HL-60 (cell line): ENCODE measurements at regions not wholly inside any gene's neighbourhood (a gene's known extent, or its start where the extent isn't known, plus 50 kb on each side); places are given as distances from the start of the nearest gene placed in this dataset.

Source experiments
- DNase-seq, 2 experiments: peaks; one replicate each; pipeline ENCODE4 v3.0.0-alpha.2; 2010 to 2020; ENCODE audit warnings: low read depth in 1 of 2, low spot score in 1 of 2
- H3K27ac ChIP-seq: fragments of 250-450 bp; sonication (Bioruptor Pico); replicated peaks from 2 replicates; pipeline ENCODE4 v1.5.1; 2020; ENCODE audit warnings: mild to moderate bottlenecking, moderate library complexity
- H3K27me3 ChIP-seq: fragments of 250-450 bp; sonication (Bioruptor Pico); 2 replicates; pipeline ENCODE4 v1.5.1; 2021; ENCODE audit warnings: mild to moderate bottlenecking, moderate library complexity; ENCODE audit not compliant: insufficient read depth, poor library complexity, severe bottlenecking
- H3K4me3 ChIP-seq: replicated peaks from 2 replicates; pipeline ENCODE4 v1.5.1; 2011; ENCODE audit warnings: mild to moderate bottlenecking, control low read depth, low read length; ENCODE audit not compliant: insufficient read depth
- GABPA ChIP-seq: IDR thresholded peaks from 2 replicates; pipeline ENCODE4 v1.6.1; 2012; ENCODE audit warnings: low read depth
- POLR2AphosphoS5 ChIP-seq: IDR thresholded peaks from 2 replicates; pipeline ENCODE4 v1.6.1; 2012; ENCODE audit warnings: low read depth
- SPI1 ChIP-seq: IDR thresholded peaks from 2 replicates; pipeline ENCODE4 v1.6.1; 2012; ENCODE audit warnings: low read depth, mild to moderate bottlenecking, borderline replicate concordance
- TF ChIP-seq, protein P1 (sequence below): IDR thresholded peaks from one replicate; pipeline ENCODE4 v1.5.1; 2011; ENCODE audit warnings: low read length, control low read depth, inconsistent platforms; ENCODE audit not compliant: insufficient read depth
- TF ChIP-seq, protein P2 (sequence below): IDR thresholded peaks from 2 replicates; pipeline ENCODE4 v1.6.1; 2012; ENCODE audit warnings: low read depth; ENCODE audit not compliant: insufficient replicate concordance

DNA sequence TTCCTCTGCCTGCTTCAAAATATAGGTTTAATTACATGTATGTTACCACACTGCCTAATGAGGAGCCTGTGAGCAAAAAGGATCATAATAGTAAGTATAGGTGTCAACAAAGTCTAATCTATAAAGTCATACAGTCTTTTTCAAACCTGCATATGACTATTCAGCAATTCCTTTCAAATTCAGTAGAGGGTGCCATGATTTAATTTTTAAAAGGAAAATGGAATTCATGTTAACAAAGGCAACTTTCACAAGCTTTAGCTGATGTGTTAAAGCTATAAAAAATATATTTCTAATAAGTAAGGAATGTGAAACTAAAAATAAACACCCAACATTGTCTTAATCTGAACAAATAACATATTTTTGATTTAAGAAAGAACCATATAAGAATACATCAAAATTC, 52.1 kb downstream of the MPP7 start:
- no peak for TF ChIP-seq GABPA
- TF ChIP-seq, protein P1, sequence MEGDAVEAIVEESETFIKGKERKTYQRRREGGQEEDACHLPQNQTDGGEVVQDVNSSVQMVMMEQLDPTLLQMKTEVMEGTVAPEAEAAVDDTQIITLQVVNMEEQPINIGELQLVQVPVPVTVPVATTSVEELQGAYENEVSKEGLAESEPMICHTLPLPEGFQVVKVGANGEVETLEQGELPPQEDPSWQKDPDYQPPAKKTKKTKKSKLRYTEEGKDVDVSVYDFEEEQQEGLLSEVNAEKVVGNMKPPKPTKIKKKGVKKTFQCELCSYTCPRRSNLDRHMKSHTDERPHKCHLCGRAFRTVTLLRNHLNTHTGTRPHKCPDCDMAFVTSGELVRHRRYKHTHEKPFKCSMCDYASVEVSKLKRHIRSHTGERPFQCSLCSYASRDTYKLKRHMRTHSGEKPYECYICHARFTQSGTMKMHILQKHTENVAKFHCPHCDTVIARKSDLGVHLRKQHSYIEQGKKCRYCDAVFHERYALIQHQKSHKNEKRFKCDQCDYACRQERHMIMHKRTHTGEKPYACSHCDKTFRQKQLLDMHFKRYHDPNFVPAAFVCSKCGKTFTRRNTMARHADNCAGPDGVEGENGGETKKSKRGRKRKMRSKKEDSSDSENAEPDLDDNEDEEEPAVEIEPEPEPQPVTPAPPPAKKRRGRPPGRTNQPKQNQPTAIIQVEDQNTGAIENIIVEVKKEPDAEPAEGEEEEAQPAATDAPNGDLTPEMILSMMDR = no peak
- no peak for TF ChIP-seq SPI1
- TF ChIP-seq, protein P2, sequence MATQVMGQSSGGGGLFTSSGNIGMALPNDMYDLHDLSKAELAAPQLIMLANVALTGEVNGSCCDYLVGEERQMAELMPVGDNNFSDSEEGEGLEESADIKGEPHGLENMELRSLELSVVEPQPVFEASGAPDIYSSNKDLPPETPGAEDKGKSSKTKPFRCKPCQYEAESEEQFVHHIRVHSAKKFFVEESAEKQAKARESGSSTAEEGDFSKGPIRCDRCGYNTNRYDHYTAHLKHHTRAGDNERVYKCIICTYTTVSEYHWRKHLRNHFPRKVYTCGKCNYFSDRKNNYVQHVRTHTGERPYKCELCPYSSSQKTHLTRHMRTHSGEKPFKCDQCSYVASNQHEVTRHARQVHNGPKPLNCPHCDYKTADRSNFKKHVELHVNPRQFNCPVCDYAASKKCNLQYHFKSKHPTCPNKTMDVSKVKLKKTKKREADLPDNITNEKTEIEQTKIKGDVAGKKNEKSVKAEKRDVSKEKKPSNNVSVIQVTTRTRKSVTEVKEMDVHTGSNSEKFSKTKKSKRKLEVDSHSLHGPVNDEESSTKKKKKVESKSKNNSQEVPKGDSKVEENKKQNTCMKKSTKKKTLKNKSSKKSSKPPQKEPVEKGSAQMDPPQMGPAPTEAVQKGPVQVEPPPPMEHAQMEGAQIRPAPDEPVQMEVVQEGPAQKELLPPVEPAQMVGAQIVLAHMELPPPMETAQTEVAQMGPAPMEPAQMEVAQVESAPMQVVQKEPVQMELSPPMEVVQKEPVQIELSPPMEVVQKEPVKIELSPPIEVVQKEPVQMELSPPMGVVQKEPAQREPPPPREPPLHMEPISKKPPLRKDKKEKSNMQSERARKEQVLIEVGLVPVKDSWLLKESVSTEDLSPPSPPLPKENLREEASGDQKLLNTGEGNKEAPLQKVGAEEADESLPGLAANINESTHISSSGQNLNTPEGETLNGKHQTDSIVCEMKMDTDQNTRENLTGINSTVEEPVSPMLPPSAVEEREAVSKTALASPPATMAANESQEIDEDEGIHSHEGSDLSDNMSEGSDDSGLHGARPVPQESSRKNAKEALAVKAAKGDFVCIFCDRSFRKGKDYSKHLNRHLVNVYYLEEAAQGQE = no peak
- no peak for TF ChIP-seq POLR2AphosphoS5
- no peak for DNase-seq
- H3K27me3 ChIP-seq = no peaks in the 10 kb centered on the region
- H3K27ac ChIP-seq = no peak overlapping the region
- H3K4me3 ChIP-seq = no peak overlapping the region

DNA sequence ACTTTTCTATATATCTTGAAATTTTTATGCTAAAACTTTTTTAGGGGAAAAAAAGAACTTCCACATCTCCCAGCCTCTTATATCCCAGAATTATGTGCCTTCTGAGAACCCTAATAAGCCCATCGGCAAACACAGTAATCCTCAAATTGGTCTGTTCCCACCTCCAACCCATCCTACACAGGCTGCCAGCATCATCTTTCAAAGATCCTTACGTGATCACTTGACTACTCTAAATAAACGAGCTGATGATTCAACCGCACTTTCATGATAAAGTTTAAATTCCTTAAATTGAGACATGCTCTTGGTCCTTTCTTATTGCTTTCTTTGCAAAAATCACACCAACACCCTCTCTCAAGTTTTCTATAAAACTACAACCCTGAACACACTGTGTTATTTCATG, 52.5 kb downstream of the MPP7 start:
- no peak for DNase-seq
- TF ChIP-seq, protein P1 = no peak
- TF ChIP-seq POLR2AphosphoS5 = no peak
- TF ChIP-seq, protein P2 = no peak
- TF ChIP-seq SPI1 = no peak
- no peak for TF ChIP-seq GABPA

DNA sequence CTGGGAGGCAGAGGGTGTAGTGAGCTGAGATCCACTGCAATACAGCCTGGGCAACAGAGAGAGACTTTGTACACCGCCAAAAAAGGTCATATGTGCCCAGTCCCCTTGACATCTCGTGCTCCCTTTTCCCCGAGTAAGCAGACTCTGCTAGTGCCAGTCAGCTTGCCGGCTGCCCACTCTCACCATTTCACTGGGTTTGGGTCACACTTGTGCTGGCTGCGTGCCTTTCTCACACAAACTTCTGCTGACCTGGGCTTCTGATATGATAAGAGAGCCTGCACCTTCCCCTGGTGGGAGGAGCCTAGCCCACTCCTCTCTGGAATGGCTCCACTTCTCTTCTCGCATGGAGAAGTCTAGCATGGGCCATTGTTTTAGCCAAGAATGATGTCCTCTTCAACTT, 53.4 kb downstream of the MPP7 start:
- H3K4me3 ChIP-seq = no peak overlapping the region
- no peak overlapping the region for H3K27ac ChIP-seq
- H3K27me3 ChIP-seq = no peaks in the 10 kb centered on the region
- TF ChIP-seq, protein P2 = no peak
- TF ChIP-seq, protein P1 = no peak
- TF ChIP-seq GABPA (no peak), POLR2AphosphoS5 (no peak), SPI1 (no peak)
- DNase-seq = no peak

More for the DNA sequence above, 52.5 kb downstream of the MPP7 start:
- H3K27ac ChIP-seq = no peak overlapping the region
- H3K4me3 ChIP-seq = no peak overlapping the region
- no peaks in the 10 kb centered on the region for H3K27me3 ChIP-seq
